K562 (cell line): ENCODE measurements at regions not wholly inside any gene's neighbourhood (a gene's known extent, or its start where the extent isn't known, plus 50 kb on each side); places are given as distances from the start of the nearest gene placed in this dataset.

Source experiments
- ATAC-seq: fragments of 200-7000 bp; cut with Tn5 transposase; 3 replicates; pipeline ENCODE4 v1.9.1; 2020; ENCODE audit warnings: moderate library complexity
- BruUV-seq: library from RNA; stranded (reverse); fragments of 400-500 nt; replicated peaks from 2 replicates; lab custom pipeline; 2021; lab: Mats Ljungman, UMichigan
- CTCF ChIA-PET: fragments of 300-600 bp; formaldehyde crosslinking; extraction: SDS; loops from one replicate; lab custom pipeline; 2021; ENCODE audit warnings: low intra/inter-chr PET ratio; lab: Yijun Ruan, JAX
- POLR2A ChIA-PET: fragments of 300-600, 350-650 bp; sonication (Branson Sonifier 250); formaldehyde crosslinking; extraction: SDS; loops from one replicate; lab custom pipeline; 2021; ENCODE audit warnings: antibody characterized with exemption, inconsistent platforms; lab: Yijun Ruan, JAX
- DNase-seq, 4 experiments: peaks; one replicate each; pipeline versions ENCODE4 v3.0.0 to v3.0.0-alpha.2; 2011 to 2018; ENCODE audit warnings: low spot score in 3 of 4, mixed read lengths in 3 of 4; ENCODE audit errors: extremely low read depth in 1 of 4
- FAIRE-seq: peaks from 2 replicates; lab custom pipeline; 2011; peaks lifted over from hg19 to GRCh38; lab: Jason Lieb, UNC
- H2AFZ ChIP-seq: 2 replicates; pipeline ENCODE4 v1.6.0; 2011; ENCODE audit warnings: low read depth, low read length, control low read depth, inconsistent platforms
- H3K27ac ChIP-seq: fragments of 200-600 bp; 3 replicates; pipeline ENCODE4 v1.8.0; 2011; ENCODE audit warnings: low read depth, mild to moderate bottlenecking, control low read depth, inconsistent platforms, low read length, moderate library complexity, mixed read lengths; ENCODE audit errors: extremely low read depth
- H3K27me3 ChIP-seq, 2 experiments: fragments of 300-600 bp in 1 of 2; 2 replicates in 1 of 2; 3 replicates in 1 of 2; pipeline versions ENCODE4 v1.6.0 to v1.8.0; 2011; ENCODE audit warnings: inconsistent platforms in 2 of 2, low read length in 2 of 2, mild to moderate bottlenecking in 1 of 2, mixed read lengths in 1 of 2, moderate library complexity in 1 of 2; ENCODE audit not compliant: control insufficient read depth in 2 of 2, insufficient read depth in 2 of 2
- H3K36me3 ChIP-seq: fragments of 300-600 bp; 3 replicates; pipeline ENCODE4 v1.8.0; 2011; ENCODE audit warnings: mild to moderate bottlenecking, low read length, inconsistent platforms; ENCODE audit not compliant: control insufficient read depth, insufficient read depth
- H3K4me1 ChIP-seq, 2 experiments: fragments of 200-600 bp in 1 of 2; replicated peaks in 1 of 2; 2 replicates in 1 of 2; 3 replicates in 1 of 2; pipeline versions ENCODE4 v1.5.1 to v1.8.0; 2011; ENCODE audit warnings: inconsistent platforms in 2 of 2, low read length in 2 of 2, mild to moderate bottlenecking in 1 of 2, mixed read lengths in 1 of 2, moderate library complexity in 1 of 2; ENCODE audit not compliant: control insufficient read depth in 2 of 2, insufficient read depth in 2 of 2
- H3K4me2 ChIP-seq: 2 replicates; pipeline ENCODE4 v1.6.1; 2011; ENCODE audit warnings: low read length, control low read depth, inconsistent platforms, mixed read lengths; ENCODE audit not compliant: insufficient read depth
- H3K4me3 ChIP-seq: fragments of 200-600 bp; sonication (generic), shearing (Covaris generic); 2 replicates; pipeline ENCODE4 v1.5.1; 2016; ENCODE audit warnings: control low read depth, inconsistent platforms
- H3K79me2 ChIP-seq: fragments of 200-600 bp; 3 replicates; pipeline ENCODE4 v1.8.0; 2011; ENCODE audit warnings: low read length, inconsistent platforms; ENCODE audit not compliant: control insufficient read depth, insufficient read depth
- H3K9ac ChIP-seq, 2 experiments: 2 replicates each; pipeline versions ENCODE4 v1.6.0 to v1.6.1; 2011; ENCODE audit warnings: low read depth in 2 of 2, low read length in 2 of 2, control low read depth in 1 of 2, inconsistent platforms in 1 of 2, mild to moderate bottlenecking in 1 of 2, mixed read lengths in 1 of 2; ENCODE audit not compliant: insufficient read depth in 1 of 2
- H3K9me1 ChIP-seq: one replicate; pipeline ENCODE4 v1.6.0; 2011; ENCODE audit warnings: inconsistent platforms, mild to moderate bottlenecking, low read length, moderate library complexity; ENCODE audit not compliant: control insufficient read depth, insufficient read depth
- H3K9me3 ChIP-seq: replicated peaks from 2 replicates; pipeline ENCODE4 v1.5.1; 2011; ENCODE audit warnings: low read depth, low read length, inconsistent platforms; ENCODE audit not compliant: control insufficient read depth, insufficient read depth
- H4K20me1 ChIP-seq: replicated peaks from 2 replicates; pipeline ENCODE4 v1.6.1; 2011; ENCODE audit warnings: low read length, inconsistent platforms, mixed read lengths; ENCODE audit not compliant: control insufficient read depth, insufficient read depth
- ARNT ChIP-seq, 2 experiments: fragments of 450-650 bp; IDR thresholded peaks; 2 replicates each; pipeline ENCODE4 v1.6.1; 2016; ENCODE audit warnings: mild to moderate bottlenecking in 1 of 2
- ELF2 ChIP-seq: fragments of 250-450 bp; sonication (Bioruptor Pico); IDR thresholded peaks from 2 replicates; pipeline ENCODE4 v1.5.0; 2021; ENCODE audit warnings: mild to moderate bottlenecking
- ELF4 ChIP-seq: fragments of 450-650 bp; formaldehyde crosslinking; IDR thresholded peaks from 2 replicates; pipeline ENCODE4 v1.4.0; 2022; ENCODE audit warnings: missing genetic modification characterization
- IRF2 ChIP-seq: sonication (generic); formaldehyde crosslinking; IDR thresholded peaks from 2 replicates; pipeline ENCODE4 v1.8.1; 2022; ENCODE audit warnings: mild to moderate bottlenecking, missing genetic modification reagents
- JUND ChIP-seq, 2 experiments: IDR thresholded peaks; 2 replicates in 1 of 2; 3 replicates in 1 of 2; pipeline ENCODE4 v1.6.1; 2011; ENCODE audit warnings: borderline replicate concordance in 2 of 2, low read depth in 2 of 2, low read length in 2 of 2, improper control_type of control experiment in 1 of 2, missing biosample characterization in 1 of 2, missing genetic modification characterization in 1 of 2, missing genetic modification reagents in 1 of 2
- MEF2A ChIP-seq: IDR thresholded peaks from 2 replicates; pipeline ENCODE4 v1.6.1; 2011; ENCODE audit warnings: low read depth, mild to moderate bottlenecking, low read length, moderate library complexity; ENCODE audit not compliant: control insufficient read depth
- NCOA6 ChIP-seq: fragments of 450-650 bp; IDR thresholded peaks from 2 replicates; pipeline ENCODE4 v1.6.1; 2017; ENCODE audit warnings: mild to moderate bottlenecking
- PHF8 ChIP-seq: fragments of 200-600 bp; sonication (generic); IDR thresholded peaks from 2 replicates; pipeline ENCODE4 v1.6.1; 2012; ENCODE audit warnings: mixed run types, mild to moderate bottlenecking, inconsistent platforms, low read length, moderate library complexity, borderline replicate concordance
- RBM39 ChIP-seq: fragments of 200-400 bp; formaldehyde crosslinking; optimal IDR thresholded peaks from 2 replicates; pipeline ENCODE3; 2018; ENCODE audit warnings: low read depth, low read length
- SLC30A9 ChIP-seq: fragments of 250-450 bp; sonication (Bioruptor Pico); IDR thresholded peaks from 2 replicates; pipeline ENCODE4 v1.8.0; 2022; ENCODE audit warnings: mild to moderate bottlenecking, moderate library complexity
- SUPT5H ChIP-seq: fragments of 450-650 bp; IDR thresholded peaks from 2 replicates; pipeline ENCODE4 v1.6.1; 2016
- TAL1 ChIP-seq: fragments of 450-650 bp; IDR thresholded peaks from 2 replicates; pipeline ENCODE4 v1.6.1; 2016; ENCODE audit warnings: mild to moderate bottlenecking
- ZBTB17 ChIP-seq: fragments of 450-650 bp; formaldehyde crosslinking; IDR thresholded peaks from 2 replicates; pipeline ENCODE4 v1.4.0; 2020; ENCODE audit warnings: mild to moderate bottlenecking
- ZFPM2 ChIP-seq: fragments of 250-450 bp; sonication (Bioruptor Pico); IDR thresholded peaks from 2 replicates; pipeline ENCODE4 v1.5.1; 2022; ENCODE audit warnings: mild to moderate bottlenecking
- ZNF140 ChIP-seq: fragments of 250-450 bp; sonication (Bioruptor Pico); IDR thresholded peaks from 2 replicates; pipeline ENCODE4 v1.8.0; 2021; ENCODE audit warnings: moderate library complexity, mild to moderate bottlenecking, inconsistent platforms
- ZNF175 ChIP-seq: fragments of 200-800 bp; sonication (Bioruptor generic); IDR thresholded peaks from 2 replicates; pipeline ENCODE4 v1.6.1; 2016; ENCODE audit warnings: low read depth, mild to moderate bottlenecking, missing genetic modification characterization, missing compliant biosample characterization
- WGBS: fragments of 100-300 bp; shearing (Covaris generic); methylation state at CpG from one replicate; pipeline ENCODE4 v1.1.6; 2016; ENCODE audit warnings: low coverage, mixed read lengths; ENCODE audit not compliant: insufficient coverage; ENCODE audit errors: missing lambda C conversion rate; 5-methylcytosine and 5-hydroxymethylcytosine counted together
- in situ Hi-C: fragments of 300-500 bp; cut with MboI; formaldehyde crosslinking; loops from 4 replicates; pipeline ENCODE4 v1.15.0; 2018; ENCODE audit warnings: inconsistent platforms, mixed read lengths
- intact Hi-C: fragments of 100-400 bp; cut with micrococcal nuclease; formaldehyde crosslinking; loops from 2 replicates; pipeline ENCODE4 v1.14.2; 2022
- TF ChIP-seq, protein P1 (sequence below): sonication (generic); formaldehyde crosslinking; IDR thresholded peaks from 2 replicates; pipeline ENCODE4 v1.9.0; 2022; ENCODE audit warnings: mild to moderate bottlenecking, missing genetic modification reagents
- TF ChIP-seq, protein P2 (sequence below): fragments of 250-450 bp; sonication (Bioruptor Pico); IDR thresholded peaks from 2 replicates; pipeline ENCODE4 v1.4.0; 2020

DNA sequence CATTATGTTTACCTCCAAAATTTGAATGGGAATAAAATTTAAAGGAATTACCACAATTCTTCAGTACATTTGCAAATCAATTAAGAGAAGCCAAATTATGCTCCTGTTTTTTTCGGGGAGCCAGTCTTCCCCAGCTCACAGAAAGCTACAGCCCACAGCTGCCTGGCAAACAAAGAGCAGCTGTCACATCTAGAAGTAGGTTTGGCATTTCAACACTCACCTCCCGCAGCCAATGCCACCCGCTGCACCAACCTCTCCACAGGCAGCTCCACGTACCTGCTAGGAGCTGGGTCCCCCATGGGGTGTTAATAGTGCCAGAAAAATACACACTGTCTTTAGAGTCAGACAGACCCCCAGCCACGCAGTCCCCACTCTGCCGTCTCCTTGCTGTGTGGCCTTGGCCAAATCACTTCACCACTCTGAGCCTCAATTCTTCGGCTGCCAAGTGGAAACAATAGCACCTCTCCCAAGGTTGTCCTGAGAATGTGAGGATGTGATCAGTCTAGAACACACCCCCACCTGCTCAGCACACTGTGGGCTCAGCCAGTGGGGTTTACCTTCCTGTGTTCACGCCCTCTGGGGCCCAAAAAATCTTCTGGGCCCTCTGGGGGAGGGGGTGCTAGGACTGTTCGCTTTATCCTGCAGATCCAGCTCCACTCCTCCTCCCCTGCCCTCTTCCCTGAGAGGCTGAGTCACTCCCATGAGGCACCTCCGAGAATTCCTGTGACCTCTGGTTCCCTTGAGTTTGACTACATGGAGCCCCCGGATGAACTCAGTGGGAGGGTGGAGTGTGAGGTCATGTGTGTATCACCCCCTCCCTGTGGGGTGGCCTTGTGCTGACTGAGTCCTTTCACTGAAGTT lies 204.3 kb upstream of the GRIK3 start:
- TF ChIP-seq SUPT5H (no peak), ARNT (IDR thresholded peaks at IDR 0.05) (no peak), JUND (IDR thresholded peaks at IDR 0.05; ENCODE audit: borderline replicate concordance, low read depth, low read length) (no peak), JUND (tag; IDR thresholded peaks at IDR 0.05; ENCODE audit: borderline replicate concordance, low read depth, low read length) (no peak), ZNF175 (CRISPR knock-in tag) (no peak), ZNF140 (no peak), ZBTB17 (CRISPR knock-in tag) (no peak), IRF2 (no peak), RBM39 (no peak), ELF4 (CRISPR knock-in tag) (no peak), TAL1 (no peak), PHF8 (no peak), NCOA6 (no peak), SLC30A9 (CRISPR knock-in tag) (no peak), ZFPM2 (CRISPR knock-in tag) (no peak), ELF2 (CRISPR knock-in tag) (no peak), MEF2A (no peak)
- TF ChIP-seq, protein P1, sequence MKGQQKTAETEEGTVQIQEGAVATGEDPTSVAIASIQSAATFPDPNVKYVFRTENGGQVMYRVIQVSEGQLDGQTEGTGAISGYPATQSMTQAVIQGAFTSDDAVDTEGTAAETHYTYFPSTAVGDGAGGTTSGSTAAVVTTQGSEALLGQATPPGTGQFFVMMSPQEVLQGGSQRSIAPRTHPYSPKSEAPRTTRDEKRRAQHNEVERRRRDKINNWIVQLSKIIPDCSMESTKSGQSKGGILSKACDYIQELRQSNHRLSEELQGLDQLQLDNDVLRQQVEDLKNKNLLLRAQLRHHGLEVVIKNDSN (CRISPR knock-in tag), result no peak
- TF ChIP-seq, protein P2, sequence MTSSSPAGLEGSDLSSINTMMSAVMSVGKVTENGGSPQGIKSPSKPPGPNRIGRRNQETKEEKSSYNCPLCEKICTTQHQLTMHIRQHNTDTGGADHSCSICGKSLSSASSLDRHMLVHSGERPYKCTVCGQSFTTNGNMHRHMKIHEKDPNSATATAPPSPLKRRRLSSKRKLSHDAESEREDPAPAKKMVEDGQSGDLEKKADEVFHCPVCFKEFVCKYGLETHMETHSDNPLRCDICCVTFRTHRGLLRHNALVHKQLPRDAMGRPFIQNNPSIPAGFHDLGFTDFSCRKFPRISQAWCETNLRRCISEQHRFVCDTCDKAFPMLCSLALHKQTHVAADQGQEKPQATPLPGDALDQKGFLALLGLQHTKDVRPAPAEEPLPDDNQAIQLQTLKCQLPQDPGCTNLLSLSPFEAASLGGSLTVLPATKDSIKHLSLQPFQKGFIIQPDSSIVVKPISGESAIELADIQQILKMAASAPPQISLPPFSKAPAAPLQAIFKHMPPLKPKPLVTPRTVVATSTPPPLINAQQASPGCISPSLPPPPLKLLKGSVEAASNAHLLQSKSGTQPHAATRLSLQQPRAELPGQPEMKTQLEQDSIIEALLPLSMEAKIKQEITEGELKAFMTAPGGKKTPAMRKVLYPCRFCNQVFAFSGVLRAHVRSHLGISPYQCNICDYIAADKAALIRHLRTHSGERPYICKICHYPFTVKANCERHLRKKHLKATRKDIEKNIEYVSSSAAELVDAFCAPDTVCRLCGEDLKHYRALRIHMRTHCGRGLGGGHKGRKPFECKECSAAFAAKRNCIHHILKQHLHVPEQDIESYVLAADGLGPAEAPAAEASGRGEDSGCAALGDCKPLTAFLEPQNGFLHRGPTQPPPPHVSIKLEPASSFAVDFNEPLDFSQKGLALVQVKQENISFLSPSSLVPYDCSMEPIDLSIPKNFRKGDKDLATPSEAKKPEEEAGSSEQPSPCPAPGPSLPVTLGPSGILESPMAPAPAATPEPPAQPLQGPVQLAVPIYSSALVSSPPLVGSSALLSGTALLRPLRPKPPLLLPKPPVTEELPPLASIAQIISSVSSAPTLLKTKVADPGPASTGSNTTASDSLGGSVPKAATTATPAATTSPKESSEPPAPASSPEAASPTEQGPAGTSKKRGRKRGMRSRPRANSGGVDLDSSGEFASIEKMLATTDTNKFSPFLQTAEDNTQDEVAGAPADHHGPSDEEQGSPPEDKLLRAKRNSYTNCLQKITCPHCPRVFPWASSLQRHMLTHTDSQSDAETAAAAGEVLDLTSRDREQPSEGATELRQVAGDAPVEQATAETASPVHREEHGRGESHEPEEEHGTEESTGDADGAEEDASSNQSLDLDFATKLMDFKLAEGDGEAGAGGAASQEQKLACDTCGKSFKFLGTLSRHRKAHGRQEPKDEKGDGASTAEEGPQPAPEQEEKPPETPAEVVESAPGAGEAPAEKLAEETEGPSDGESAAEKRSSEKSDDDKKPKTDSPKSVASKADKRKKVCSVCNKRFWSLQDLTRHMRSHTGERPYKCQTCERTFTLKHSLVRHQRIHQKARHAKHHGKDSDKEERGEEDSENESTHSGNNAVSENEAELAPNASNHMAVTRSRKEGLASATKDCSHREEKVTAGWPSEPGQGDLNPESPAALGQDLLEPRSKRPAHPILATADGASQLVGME, result no peak
- H3K9ac ChIP-seq, result no peak overlapping the region
- H3K9me1 ChIP-seq, result no peaks in the 10 kb centered on the region
- peaks cover 2 to 9% of the 10 kb centered on the region in 2 experiments; a peak in 3 of 5 replicates for H3K27me3 ChIP-seq
- H2AFZ ChIP-seq, result no peak overlapping the region
- no peaks in the 10 kb centered on the region for H4K20me1 ChIP-seq
- POLR2A ChIA-PET, result no interaction called here
- no peaks in the 10 kb centered on the region for H3K4me1 ChIP-seq
- H3K4me3 ChIP-seq, result no peak overlapping the region
- CTCF ChIA-PET, result no interaction called here
- no peak overlapping the region for H3K4me2 ChIP-seq
- H3K36me3 ChIP-seq, result no peaks in the 10 kb centered on the region
- BruUV-seq, result no TSS peak
- ATAC-seq (no peak), DNase-seq (no peak), FAIRE-seq (no peak)
- in situ Hi-C loops, result no loop called here
- H3K79me2 ChIP-seq, result no peaks in the 10 kb centered on the region
- intact Hi-C loops, result no loop called here
- H3K27ac ChIP-seq, result no peak overlapping the region
- whole genome bisulfite sequencing, result 3% methylated on average over 11 of the region's 11 CpGs
- no peaks in the 10 kb centered on the region for H3K9me3 ChIP-seq
